Adrenal gland (tissue), 5 donors: ENCODE measurements at regions not wholly inside any gene's neighbourhood (a gene's known extent, or its start where the extent isn't known, plus 50 kb on each side); places are given as distances from the start of the nearest gene placed in this dataset.

Source experiments
- POLR2A ChIP-seq, 2 donors: fragments of 450-650 bp; IDR thresholded peaks; one replicate each; pipeline ENCODE4 v1.6.1; 2017; ENCODE audit warnings: antibody characterized with exemption in 2 of 2, mild to moderate bottlenecking in 2 of 2, moderate library complexity in 1 of 2
- TF ChIP-seq, protein P1 (sequence below), 6 experiments: fragments of 450-650 bp in 4 of 6; fragments of 200-600 bp in 2 of 6; sonication (generic) in 1 of 6; IDR thresholded peaks; 1 replicate in 5 of 6; 2 replicates in 1 of 6; pipeline versions ENCODE4 v1.5.1 to v1.8.0; 2016 to 2021; ENCODE audit warnings: antibody characterized with exemption in 6 of 6, mild to moderate bottlenecking in 2 of 6, moderate library complexity in 1 of 6
- donor health status: DM: no; HTN: no; CAD: no.

DNA sequence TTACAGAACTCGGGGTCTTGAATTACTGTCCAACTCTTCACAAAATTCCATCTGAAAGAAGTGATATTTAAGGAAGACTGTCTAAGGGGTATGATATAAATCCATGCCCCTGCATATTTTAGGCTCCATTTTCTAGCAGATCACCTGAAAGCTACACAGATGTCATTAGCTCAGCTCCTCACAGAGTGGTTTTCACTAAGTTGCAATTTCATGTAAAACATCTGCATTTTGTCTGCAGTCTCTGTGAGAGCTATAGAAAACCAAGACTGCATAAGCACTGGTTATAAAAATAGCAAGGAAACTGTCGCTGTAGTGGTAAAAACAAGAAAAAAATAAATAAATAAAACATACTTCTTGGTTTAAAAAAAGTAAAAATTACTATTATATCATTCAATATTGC lies 103.4 kb downstream of the RPL27A start:
- no peak for TF ChIP-seq POLR2A (IDR thresholded peaks at IDR 0.05)
- TF ChIP-seq, protein P1, sequence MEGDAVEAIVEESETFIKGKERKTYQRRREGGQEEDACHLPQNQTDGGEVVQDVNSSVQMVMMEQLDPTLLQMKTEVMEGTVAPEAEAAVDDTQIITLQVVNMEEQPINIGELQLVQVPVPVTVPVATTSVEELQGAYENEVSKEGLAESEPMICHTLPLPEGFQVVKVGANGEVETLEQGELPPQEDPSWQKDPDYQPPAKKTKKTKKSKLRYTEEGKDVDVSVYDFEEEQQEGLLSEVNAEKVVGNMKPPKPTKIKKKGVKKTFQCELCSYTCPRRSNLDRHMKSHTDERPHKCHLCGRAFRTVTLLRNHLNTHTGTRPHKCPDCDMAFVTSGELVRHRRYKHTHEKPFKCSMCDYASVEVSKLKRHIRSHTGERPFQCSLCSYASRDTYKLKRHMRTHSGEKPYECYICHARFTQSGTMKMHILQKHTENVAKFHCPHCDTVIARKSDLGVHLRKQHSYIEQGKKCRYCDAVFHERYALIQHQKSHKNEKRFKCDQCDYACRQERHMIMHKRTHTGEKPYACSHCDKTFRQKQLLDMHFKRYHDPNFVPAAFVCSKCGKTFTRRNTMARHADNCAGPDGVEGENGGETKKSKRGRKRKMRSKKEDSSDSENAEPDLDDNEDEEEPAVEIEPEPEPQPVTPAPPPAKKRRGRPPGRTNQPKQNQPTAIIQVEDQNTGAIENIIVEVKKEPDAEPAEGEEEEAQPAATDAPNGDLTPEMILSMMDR (IDR thresholded peaks at IDR 0.05), result no peak
